Keratinocyte (primary cell): ENCODE measurements at regions not wholly inside any gene's neighbourhood (a gene's known extent, or its start where the extent isn't known, plus 50 kb on each side); places are given as distances from the start of the nearest gene placed in this dataset.

Source experiments
- DNase-seq: peaks from one replicate; pipeline ENCODE4 v3.0.0-alpha.2; 2011; ENCODE audit warnings: low read depth, missing footprints, low spot score
- FAIRE-seq: peaks from 2 replicates; lab custom pipeline; 2011; peaks lifted over from hg19 to GRCh38; lab: Jason Lieb, UNC
- H2AFZ ChIP-seq: 2 replicates; pipeline ENCODE4 v1.6.0; 2012; ENCODE audit warnings: low read length, control low read depth, inconsistent platforms; ENCODE audit not compliant: control insufficient read depth
- H3K27ac ChIP-seq: 2 replicates; pipeline ENCODE4 v1.5.1; 2011; ENCODE audit warnings: low read length; ENCODE audit not compliant: control insufficient read depth, insufficient read depth
- H3K27me3 ChIP-seq: 3 replicates; pipeline ENCODE4 v1.6.0; 2011; ENCODE audit warnings: low read length; ENCODE audit not compliant: control insufficient read depth, insufficient read depth; ENCODE audit errors: extremely low read depth
- H3K36me3 ChIP-seq, 2 experiments: 2 replicates in 1 of 2; 3 replicates in 1 of 2; pipeline ENCODE4 v1.5.1; 2011; ENCODE audit warnings: low read length in 2 of 2, mild to moderate bottlenecking in 1 of 2; ENCODE audit not compliant: control insufficient read depth in 2 of 2, insufficient read depth in 2 of 2; ENCODE audit errors: extremely low read depth in 1 of 2
- H3K4me1 ChIP-seq: 3 replicates; pipeline ENCODE4 v1.5.1; 2011; ENCODE audit warnings: low read length; ENCODE audit not compliant: control insufficient read depth, insufficient read depth; ENCODE audit errors: extremely low read depth
- H3K4me2 ChIP-seq: 3 replicates; pipeline ENCODE4 v1.6.0; 2011; ENCODE audit warnings: low read depth, low read length; ENCODE audit not compliant: control insufficient read depth, insufficient read depth; ENCODE audit errors: extremely low read depth
- H3K4me3 ChIP-seq, 3 experiments: fragments of 200-600 bp in 1 of 3; sonication (generic) in 1 of 3; 2 replicates in 2 of 3; 3 replicates in 1 of 3; pipeline ENCODE4 v1.5.1; 2011 to 2016; ENCODE audit warnings: low read length in 3 of 3, mild to moderate bottlenecking in 3 of 3, control low read depth in 2 of 3, inconsistent platforms in 1 of 3, low read depth in 1 of 3, mixed read lengths in 1 of 3, mixed run types in 1 of 3, moderate library complexity in 1 of 3; ENCODE audit not compliant: control insufficient read depth in 2 of 3, insufficient read depth in 2 of 3; ENCODE audit errors: extremely low read depth in 1 of 3
- H3K79me2 ChIP-seq: 2 replicates; pipeline ENCODE4 v1.6.0; 2012; ENCODE audit warnings: low read length; ENCODE audit not compliant: control insufficient read depth, insufficient read depth
- H3K9ac ChIP-seq: 3 replicates; pipeline ENCODE4 v1.6.0; 2011; ENCODE audit warnings: low read length; ENCODE audit not compliant: control insufficient read depth, insufficient read depth; ENCODE audit errors: extremely low read depth
- H3K9me1 ChIP-seq: 3 replicates; pipeline ENCODE4 v1.6.0; 2011; ENCODE audit warnings: low read length; ENCODE audit not compliant: control insufficient read depth, insufficient read depth; ENCODE audit errors: extremely low read depth
- H3K9me3 ChIP-seq: 2 replicates; pipeline ENCODE4 v1.5.1; 2012; ENCODE audit warnings: low read depth, low read length; ENCODE audit not compliant: control insufficient read depth
- H4K20me1 ChIP-seq: 3 replicates; pipeline ENCODE4 v1.6.0; 2011; ENCODE audit warnings: low read length; ENCODE audit not compliant: control insufficient read depth, insufficient read depth; ENCODE audit errors: extremely low read depth
- EZH2 ChIP-seq: IDR thresholded peaks from one replicate; pipeline ENCODE4 v1.6.1; 2012; ENCODE audit warnings: inconsistent platforms, mild to moderate bottlenecking, low read length, moderate library complexity
- dilution Hi-C: fragments of 300-500 bp; cut with MboI; formaldehyde crosslinking; loops from one replicate; pipeline ENCODE4 v1.7.0; 2020; ENCODE audit warnings: low sequenced_read_pairs; ENCODE audit not compliant: extremely low pct_ligation_motif_present
- TF ChIP-seq, protein P1 (sequence below), 3 experiments: IDR thresholded peaks in 1 of 3; conservative IDR thresholded peaks in 1 of 3; optimal IDR thresholded peaks in 1 of 3; 2 replicates in 2 of 3; 3 replicates in 1 of 3; pipeline versions ENCODE3 to v1.5.1; 2011; ENCODE audit warnings: low read length in 3 of 3, mild to moderate bottlenecking in 3 of 3, moderate library complexity in 2 of 3, control low read depth in 1 of 3, inconsistent platforms in 1 of 3; ENCODE audit not compliant: insufficient read depth in 2 of 3; ENCODE audit errors: extremely low read depth in 1 of 3

DNA sequence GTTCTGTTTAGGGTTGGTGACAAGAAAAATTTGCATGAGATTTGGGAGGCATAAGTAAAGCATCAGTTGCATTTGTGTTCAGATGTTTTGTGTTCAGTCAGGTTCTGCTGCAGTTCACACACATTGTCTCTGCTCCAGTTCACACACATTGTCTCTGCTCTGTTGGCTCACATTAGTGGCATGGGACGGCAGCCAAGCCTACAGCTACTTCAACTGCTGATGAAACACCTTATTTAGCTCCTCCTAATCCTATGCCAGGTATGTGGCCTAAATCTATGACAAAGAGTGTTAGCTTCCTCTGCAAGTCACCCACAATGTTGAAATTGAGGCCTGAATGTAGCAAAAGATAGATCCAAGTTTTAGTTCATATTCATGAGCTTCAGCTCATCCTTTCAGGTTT lies 278.1 kb upstream of the SYNCRIP start:
- Histone ChIP-seq H4K20me1 (no peaks in the 10 kb centered on the region), H3K27me3 (no peaks in the 10 kb centered on the region), H2AFZ (no peak overlapping the region), H3K9me3 (no peaks in the 10 kb centered on the region), H3K4me3 (no peak overlapping the region), H3K4me2 (no peak overlapping the region), H3K79me2 (no peaks in the 10 kb centered on the region), H3K36me3 (no peaks in the 10 kb centered on the region), H3K27ac (no peak overlapping the region), H3K4me1 (no peaks in the 10 kb centered on the region), H3K9ac (no peak overlapping the region), H3K9me1 (no peaks in the 10 kb centered on the region)
- no peak for FAIRE-seq
- dilution Hi-C loops, result no loop called here
- TF ChIP-seq, protein P1, sequence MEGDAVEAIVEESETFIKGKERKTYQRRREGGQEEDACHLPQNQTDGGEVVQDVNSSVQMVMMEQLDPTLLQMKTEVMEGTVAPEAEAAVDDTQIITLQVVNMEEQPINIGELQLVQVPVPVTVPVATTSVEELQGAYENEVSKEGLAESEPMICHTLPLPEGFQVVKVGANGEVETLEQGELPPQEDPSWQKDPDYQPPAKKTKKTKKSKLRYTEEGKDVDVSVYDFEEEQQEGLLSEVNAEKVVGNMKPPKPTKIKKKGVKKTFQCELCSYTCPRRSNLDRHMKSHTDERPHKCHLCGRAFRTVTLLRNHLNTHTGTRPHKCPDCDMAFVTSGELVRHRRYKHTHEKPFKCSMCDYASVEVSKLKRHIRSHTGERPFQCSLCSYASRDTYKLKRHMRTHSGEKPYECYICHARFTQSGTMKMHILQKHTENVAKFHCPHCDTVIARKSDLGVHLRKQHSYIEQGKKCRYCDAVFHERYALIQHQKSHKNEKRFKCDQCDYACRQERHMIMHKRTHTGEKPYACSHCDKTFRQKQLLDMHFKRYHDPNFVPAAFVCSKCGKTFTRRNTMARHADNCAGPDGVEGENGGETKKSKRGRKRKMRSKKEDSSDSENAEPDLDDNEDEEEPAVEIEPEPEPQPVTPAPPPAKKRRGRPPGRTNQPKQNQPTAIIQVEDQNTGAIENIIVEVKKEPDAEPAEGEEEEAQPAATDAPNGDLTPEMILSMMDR (optimal IDR thresholded peaks at IDR 0.05 in 1 of 3, IDR thresholded peaks at IDR 0.05 in 1 of 3, conservative IDR thresholded peaks at IDR 0.05 in 1 of 3; ENCODE audit: extremely low read depth in 1 of 3, insufficient read depth in 2 of 3, low read length in 3 of 3), result no peak
- no peak for TF ChIP-seq EZH2
- DNase-seq, result no peak

GRCh38 chr6:85917522-85917921 lies 274.8 kb upstream of the SYNCRIP start:
- DNase-seq (no peak), FAIRE-seq (no peak)
- Histone ChIP-seq H3K4me2 (no peak overlapping the region), H3K79me2 (no peaks in the 10 kb centered on the region), H2AFZ (no peak overlapping the region), H3K9me3 (no peaks in the 10 kb centered on the region), H4K20me1 (no peaks in the 10 kb centered on the region), H3K9ac (no peak overlapping the region), H3K4me3 (no peak overlapping the region), H3K36me3 (no peaks in the 10 kb centered on the region), H3K27me3 (no peaks in the 10 kb centered on the region), H3K9me1 (no peaks in the 10 kb centered on the region), H3K27ac (no peak overlapping the region), H3K4me1 (no peaks in the 10 kb centered on the region)
- dilution Hi-C loops, result no loop called here
- no peak for TF ChIP-seq EZH2
- TF ChIP-seq, protein P1 (optimal IDR thresholded peaks at IDR 0.05 in 1 of 3, IDR thresholded peaks at IDR 0.05 in 1 of 3, conservative IDR thresholded peaks at IDR 0.05 in 1 of 3; ENCODE audit: extremely low read depth in 1 of 3, insufficient read depth in 2 of 3, low read length in 3 of 3), result no peak
